Hippocampal formation (tissue), 2 donors: ENCODE measurements at regions not wholly inside any gene's neighbourhood (a gene's known extent, or its start where the extent isn't known, plus 50 kb on each side); places are given as distances from the start of the nearest gene placed in this dataset.

ENCODE experiments used
- DNase-seq, 2 donors: peaks; one replicate each; lab custom pipeline; 2025; lab: John Stamatoyannopoulos, UW

DNA sequence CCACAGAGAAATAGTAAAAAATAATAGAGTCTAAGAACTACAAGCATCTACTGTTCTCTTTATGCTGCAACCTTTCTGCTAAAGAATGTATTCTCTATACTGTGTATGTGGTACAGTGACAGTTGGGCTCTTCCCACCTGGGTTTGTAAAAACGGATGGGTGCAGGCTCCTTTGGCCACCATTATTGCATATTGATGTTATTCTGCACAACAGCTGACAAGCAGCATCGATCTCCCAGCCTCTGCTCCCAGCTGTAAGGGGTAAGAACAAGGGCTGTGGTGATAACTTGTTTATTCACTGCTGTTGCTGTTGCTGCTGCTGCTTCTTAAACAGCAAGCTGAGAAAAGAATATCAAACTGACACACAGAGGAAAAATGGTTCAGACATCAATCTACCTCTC lies 56.1 kb downstream of the KCNRG start:
- peak in 1 of 2 donors; percentile 1 for DNase-seq

DNA sequence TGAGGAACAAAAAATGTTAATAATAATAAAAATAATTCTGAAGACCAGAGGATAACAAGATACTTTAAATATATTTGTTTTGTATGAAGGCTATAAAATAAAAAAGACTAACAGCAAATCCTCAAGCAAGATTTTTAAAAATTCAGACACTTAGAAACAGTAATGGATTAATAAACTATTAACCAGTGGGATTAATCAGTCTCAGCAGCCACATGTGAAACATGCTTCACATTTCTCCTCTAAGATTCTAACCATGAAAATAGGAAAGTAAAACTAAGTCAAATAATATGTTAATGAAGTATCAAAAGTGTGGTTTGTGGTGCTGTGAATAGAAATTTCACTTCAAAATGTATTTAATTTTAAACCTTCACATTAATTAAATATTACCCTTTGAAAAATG lies 57.4 kb downstream of the KCNRG start:
- no peak for DNase-seq

DNA sequence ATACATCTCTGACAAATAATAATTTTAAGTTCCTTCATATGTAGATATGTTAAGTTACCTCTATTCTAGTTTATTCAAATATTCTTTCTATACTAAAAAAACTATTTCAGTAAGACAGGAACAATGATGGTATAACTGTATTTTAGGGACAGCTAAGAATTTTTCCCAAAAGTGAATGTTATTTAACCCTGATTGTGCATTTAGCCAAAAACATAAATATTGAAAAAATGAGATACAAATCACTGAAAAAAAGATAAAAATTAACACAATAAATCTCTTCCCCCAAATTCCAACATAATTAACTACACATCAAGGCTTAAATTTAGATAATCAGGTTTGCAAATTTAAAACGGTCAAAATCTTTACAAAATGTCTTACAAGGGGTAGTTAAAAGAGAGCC lies 58.1 kb downstream of the KCNRG start:
- DNase-seq, result no peak

DNA sequence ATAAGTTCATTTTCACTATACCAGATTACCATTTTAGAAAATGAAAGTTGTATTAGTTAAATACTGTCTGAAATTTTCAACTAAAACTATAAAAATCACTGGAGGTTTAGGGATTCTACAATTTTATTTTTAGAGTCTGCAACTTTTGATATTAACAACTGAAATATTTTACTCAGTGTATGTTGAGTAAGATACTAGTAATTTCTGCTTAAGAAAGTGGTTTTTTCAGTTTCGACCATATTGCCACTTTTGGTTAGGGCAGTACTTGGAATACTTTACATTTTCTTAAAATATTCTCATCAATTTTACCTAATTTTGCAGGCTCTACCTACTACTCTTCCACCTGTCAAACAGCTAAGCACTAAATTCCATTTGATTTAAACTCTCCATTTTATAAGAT lies 59.6 kb downstream of the KCNRG start:
- DNase-seq, result no peak

DNA sequence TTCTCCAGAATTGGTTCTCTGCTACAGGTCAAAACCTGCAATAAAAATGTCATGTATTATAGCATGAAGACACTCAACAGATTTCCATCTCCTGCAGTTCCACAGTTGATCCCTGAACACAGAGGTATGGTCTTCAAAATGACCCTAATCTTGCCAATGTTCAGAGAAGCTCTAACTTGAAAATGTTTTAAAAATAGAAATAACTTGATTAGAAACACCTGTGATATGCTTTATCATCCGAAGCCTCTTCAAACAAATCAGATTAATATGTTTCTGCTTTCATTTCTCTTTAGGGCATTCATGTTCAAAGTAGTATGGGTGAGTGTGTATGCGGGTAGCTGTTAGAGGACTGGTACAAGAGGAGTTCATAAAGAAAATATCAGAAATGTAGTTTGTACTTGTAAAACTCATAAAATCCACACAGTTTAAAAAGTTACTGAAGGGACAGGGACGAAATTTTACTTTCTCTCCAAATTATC lies 60.4 kb downstream of the KCNRG start:
- no peak for DNase-seq

DNA sequence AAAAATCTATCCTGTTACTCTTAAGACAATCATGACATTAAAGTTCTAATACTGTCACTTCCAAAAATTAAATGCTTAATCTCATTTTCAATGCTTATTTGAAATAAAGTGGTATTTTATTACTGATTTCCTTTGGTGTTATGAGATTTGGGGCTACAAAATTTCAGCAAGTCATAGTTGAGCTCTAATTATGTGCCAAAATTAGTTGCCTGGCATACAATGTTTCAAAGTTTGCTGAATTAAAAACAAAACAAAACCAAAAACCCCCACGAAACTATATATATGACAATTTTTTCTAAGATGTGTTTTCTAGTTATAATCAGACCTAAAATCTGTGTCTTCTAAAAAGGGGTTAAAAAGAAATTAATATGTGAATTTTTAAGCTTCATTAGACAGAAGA lies 62.2 kb downstream of the KCNRG start:
- DNase-seq, result no peak

DNA sequence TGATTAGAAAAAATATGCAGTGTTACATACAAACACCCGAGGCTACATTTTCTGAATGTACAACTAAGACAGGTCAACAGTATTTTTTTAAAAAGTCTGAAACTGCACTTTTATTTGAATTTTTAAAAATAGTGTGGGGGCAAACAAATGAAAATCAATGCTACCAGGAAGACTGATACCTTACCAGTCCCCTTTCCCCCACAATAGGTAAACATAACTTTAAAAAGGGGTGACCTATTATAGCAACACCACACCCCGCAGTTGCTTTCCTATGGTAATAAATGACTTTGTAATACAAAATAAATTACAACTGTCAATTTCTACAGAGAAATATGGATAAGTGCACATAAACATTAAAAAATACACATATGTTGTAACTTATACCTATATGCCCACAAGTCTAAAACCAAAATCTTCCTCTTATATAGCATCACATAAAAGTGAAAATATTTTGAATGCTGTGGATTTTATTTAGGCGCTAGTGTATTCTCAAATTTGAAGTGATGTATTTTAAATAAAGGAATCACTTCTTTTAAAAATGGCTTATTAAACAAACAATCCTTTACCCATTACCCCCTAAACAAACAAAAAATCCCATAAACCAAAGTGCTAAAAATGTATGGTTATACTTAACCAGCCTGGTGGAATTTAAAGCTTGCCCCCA lies 63.1 kb downstream of the KCNRG start:
- DNase-seq, result no peak

DNA sequence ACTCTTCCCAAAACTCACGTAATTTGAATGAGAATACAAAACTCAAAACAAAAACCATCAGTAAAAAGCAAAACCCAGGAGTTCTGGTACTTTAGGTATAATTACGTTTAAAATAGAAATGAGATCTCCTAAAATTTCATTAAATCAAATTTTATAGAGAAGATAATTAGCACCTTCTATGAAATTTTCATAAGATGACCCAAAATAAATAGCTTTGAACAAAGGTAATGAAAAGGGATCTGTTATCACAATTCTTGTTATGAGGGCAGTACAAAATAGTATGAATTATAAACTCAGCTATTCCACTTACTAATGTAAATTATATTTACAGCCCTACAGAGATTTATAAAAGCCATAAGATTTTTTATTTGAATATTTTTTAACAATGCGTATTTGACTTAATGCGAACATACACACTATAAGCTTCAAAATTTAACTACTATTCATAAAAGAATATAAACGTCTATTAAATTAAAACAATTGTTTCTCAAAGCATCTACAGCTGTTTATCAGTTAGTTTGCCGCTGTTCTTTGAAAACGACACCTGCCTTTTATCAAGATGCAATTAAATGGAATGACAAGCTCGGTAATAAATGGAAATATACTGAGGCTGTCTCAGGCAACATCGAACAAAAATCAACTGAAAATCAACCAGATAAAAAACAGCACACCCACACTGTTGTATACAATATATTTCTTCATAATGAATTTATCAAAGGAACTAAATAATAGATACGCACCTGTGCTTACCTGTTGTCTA lies 63.8 kb downstream of the KCNRG start:
- no peak for DNase-seq

DNA sequence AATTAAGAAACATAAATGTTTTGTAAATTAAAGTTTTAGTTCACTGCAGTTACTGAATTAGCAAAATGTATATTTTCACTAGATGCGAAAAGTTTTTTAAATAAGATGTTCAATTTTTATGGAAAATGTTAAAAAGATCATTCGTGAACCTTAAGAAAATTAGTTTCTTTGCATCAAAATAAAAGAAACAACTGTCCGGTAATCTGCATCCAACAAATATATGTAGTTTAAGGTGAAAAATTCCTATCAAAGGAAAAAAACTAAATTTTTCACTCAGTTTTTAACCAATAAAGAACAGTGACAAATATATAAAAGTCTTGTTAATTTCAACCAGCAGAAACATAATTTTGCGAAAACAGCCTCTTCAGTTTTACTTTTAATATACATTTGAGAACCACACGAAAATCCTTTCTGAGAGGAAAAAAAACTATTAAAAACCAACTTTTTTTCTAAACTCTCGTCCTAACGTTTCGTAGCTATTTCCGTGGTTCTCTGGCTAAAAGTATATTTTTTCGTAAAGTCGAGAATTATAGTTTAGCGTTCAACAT lies 64.5 kb downstream of the KCNRG start:
- DNase-seq, result no peak

DNA sequence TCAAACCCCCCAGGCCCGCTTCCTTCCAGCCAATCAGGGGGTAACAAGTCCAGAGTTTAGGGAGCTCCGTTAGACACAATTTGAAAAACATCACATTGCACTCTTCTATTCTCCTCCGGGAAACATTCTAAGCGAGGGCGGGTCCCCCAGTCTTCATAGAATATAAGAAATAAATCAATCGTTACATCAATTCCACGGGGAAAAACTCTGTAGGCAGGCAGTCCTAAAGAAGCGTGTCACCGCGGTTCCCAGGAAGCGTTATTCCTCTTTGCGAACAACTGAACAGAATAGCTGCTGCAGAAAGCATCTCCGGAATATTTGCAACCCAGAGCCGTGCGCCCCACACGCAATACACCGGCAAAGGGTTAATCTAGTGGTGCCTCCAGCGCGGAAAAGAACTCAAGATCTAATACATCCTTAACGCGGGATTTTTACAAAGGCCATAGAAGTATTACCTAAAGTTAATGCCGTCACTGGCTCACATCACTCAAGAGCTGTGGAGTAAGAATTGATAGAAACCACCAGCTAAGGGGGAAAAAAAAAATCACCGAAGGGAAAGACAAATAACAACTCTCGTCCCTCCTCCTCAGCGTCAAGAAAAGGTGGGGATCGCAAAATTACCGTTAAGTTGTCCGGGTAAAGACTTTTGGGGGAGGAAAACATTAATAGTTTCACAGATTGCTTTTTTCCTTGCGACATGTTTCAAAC lies 65.1 kb downstream of the KCNRG start:
- peak in 1 of 2 donors; percentile 2 for DNase-seq

DNA sequence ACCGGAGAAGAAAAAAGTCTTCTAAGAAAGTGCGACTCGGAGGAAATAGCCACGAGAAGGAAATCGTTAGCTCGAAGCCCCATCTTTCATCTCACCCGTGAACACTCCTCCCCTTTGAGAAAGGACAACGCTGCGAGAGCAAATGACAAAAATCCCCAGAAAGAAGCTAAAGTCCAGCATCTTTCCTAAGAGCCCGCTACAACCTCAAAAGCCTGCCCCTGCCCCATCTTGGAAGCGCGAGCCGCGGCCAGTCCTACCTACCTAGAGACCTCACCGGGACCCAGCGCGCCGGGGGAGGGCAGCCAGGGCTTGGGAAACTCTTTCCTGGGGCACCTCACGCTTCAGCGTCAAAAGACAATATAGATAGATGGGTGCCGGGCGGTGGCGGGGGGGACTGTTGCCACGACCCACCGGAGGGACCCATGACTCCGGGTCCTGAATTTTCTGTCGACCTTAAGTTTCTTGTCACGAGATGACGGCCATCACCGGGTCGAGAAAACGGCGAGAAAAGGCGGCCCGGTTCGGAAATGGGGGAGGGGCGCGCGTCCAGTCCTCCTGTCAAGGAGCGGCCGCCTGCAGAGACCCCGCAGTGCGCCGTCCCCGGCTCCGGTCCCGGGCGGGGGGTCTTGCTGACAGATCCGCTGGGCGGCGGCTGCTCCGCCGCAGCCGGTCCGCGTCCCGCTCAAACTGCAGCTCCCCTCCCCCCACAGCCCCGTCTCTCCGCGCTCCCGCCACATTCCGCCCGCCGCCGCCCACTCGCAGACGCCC lies 65.9 kb downstream of the KCNRG start:
- peak in 1 of 2 donors; percentile 30 for DNase-seq

DNA sequence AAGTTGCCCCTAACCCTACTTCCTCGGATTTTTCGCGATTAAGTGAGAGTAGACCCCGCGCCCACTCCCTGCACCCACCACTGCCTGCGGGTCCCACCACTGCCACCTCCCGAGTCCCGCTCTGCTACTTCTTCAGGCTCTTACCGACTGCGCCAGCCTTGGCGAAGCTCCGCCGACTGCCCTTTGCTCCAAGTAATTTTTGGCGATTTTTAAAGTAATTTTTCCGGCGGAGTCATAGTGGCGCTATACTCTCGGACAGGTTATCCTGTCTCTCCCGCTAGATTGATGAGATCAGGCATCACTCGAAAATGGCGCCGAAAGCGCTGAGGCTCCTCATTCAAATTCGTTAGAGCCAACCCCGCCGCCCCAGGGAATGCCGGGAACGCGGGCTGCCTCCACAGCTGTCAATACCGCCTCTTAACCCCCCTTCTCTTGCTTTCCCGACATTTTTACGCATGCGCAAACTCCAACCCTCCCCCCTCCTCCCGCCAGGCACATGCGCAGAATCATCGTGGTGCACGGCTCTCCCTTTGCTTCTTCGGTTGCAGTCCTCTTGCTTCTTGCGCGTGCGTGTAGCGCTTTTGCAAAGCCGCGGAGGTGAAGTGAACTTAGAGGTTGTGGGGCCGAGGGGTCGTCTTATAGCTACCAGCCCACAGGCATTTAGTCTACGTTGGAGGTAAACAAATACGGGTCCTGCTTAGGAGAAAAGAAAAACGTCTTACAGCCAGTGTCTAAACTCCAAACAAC lies 66.6 kb downstream of the KCNRG start:
- DNase-seq, result peak; percentile 97 to 98

DNA sequence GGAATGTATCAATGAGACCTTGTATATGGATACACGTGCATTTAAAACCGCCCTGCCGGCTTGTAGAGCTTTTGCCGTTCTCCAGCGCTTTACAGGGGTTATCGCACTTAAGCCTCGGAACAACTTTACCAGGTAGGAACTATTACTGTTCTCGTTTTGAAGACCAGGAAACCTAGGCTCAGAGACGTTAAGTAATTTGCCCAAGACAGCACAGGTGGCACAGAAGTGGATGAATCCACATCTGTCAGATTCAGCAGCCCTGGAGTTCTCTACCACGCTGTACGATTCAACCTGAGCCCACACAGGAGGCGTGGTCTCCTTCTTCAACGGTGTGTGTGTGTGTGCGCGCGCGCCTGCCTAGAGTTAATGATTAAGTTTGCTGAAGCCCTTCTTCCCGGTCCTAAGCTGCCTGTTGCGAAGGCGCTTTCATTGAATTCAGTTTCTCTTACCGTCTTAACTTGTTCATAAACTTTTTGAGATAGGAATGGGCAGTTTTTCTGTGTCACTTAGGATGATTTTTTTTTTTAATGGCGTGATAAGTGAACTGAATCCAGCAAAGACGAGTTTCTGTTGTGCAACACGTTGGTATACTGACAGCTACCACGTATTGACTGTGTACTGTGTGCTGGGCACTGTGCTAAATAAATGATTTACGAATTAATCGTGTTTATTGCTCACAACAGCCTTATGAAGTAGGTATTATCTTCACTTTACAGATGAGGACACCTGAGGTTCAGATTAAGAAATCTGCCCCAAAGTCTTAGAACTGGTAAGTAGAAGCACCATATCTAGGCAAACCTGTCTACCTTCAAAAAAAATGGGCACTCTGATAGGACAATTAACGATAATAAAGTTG lies 67.4 kb downstream of the KCNRG start:
- no peak for DNase-seq

DNA sequence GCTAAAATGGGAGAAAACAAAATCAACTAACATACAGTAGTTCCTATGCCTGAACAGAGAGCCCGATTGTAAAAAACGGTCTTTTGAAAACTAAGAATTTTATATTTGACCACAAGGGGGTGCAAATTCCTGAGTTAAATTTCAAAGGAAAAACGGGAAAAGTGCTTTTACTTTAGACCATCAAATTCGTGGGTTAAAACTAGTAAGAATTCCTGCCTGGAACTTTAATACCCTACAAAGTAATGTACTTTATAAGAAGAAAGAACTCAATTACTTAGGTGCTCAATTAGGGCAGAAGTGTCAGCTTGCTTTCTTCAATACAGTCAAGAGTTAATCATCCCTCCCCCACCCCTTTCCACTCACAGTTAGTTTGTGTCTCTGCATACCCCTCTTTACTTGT lies 69.8 kb downstream of the KCNRG start:
- DNase-seq, result peak in 1 of 2 donors; percentile 58

DNA sequence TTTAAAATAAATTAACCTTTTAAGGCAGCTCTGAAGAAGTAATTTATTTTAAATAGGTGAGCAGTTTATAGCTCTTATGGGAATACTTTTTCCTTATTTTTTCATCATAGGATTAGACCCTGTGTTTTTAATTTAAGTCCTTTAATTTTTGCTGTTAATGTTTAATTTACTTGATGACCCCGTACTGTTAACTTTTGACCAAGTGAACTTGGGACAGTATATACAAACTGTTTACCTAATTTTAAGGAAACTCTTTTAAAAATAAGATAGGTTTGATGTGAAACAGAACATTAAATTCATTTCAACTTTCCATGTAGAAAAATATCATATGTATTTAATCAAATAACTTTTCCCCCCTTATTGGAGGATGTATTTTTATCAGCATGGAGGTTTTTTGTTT lies 74.4 kb downstream of the KCNRG start:
- no peak for DNase-seq

DNA sequence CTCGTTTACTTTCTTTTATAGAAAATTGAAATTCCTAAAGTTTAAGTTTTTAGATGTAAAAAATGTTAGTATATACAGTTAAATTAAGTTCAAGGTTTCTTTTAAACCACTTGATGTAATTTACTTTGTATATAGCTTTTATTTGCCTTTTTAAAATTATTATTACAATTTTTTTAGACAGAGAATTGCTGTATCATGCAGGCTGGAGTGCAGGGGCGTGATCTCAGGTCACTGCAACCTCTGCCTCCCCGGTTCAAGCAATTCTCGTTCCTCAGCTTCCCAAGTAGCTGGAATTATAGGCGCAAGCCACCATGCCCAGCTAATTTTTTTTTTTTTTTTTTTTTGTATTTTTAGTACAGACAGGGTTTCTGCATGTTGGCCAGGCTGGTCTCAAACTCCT lies 75.0 kb downstream of the KCNRG start:
- DNase-seq, result no peak

DNA sequence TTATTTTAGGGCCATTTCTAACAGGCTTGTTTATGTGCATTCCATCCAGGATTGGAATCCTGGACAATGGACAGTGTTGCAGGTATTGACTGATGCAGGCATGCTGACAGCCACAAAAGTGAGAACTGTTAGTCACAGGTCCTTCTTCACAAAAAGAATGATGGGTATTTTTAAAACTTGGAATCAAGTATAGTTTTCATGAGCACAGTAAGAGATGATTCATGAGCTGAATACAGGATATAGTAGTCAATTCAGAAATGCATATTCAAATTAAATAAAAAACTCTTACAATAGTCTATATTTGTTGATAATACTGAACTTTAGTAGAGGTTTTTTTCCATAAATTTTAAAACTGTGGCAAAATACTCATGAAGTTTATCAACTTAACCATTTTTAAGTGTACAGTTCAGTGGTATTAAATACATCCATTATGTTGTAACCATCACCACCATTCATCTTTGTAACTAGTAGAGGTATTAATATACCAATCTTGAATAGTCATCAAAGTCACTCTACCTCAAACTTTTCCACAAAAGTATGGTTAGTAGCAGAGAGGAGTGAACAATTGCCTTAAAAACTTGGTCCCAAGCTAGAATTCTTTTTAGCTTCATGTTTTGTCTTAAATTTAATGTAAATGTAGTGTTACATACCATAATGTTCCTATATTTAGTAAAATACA lies 79.5 kb downstream of the KCNRG start:
- no peak for DNase-seq

DNA sequence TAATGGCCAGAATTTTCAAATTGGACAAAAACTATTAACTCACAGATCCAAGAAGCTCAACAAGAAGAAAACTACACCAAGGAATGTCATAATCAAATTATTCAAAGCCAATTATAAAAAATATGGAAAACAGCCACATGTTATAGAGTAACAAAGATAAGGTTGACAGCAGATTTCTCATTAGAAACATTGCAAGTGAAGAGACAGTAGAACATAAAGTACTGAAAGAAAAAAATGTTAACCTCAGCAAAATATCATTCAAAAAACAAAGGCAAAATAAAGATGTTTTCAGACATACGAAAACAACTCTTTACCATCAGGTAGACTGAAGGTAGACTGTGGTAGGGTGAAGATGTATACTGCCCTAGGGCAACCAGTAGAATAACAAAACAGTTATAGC lies 83.4 kb downstream of the KCNRG start:
- no peak for DNase-seq

DNA sequence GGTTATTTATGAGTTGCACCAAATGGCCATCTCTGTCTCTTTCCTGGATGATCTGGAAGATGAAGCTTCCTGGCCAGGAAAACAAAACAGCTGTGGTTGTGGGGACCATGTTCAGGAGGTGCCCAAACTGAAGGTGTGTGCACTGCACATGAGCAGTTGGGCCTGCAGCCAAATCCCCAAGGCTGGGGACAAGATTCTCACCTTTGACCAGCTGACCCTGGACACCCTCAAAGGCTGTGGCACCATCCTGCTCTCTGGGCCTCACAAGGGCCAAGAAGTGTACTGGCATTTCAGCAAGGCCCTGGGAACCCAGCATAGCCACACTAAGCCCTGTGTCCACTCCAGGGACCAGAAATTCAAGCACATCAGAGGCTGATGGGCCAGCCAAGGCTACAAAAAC lies 84.2 kb downstream of the KCNRG start:
- DNase-seq, result no peak

DNA sequence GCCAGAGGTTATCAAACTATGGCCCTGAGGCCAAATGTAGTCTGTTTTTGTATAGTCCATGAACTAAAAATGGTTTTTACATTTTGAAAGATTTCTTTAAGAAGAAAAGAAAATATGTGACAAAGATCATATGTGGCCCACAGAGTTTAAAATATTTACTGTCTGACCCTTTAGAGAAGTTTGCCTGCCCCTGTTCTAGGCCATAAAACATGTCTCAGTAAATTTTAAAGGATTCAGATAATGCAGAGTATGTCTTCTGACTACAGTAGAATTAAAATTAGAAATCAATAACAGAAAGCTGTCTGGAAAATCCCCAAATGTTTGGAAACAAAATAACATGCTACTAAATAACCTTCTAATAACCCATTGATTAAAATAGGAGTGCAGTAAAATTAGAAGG lies 86.3 kb downstream of the KCNRG start:
- DNase-seq, result no peak
